GM10847 (cell line): ENCODE measurements at regions not wholly inside any gene's neighbourhood (a gene's known extent, or its start where the extent isn't known, plus 50 kb on each side); places are given as distances from the start of the nearest gene placed in this dataset.

Experiments
- POLR2A ChIP-seq: IDR thresholded peaks from 2 replicates; pipeline ENCODE4 v1.6.1; 2011; ENCODE audit not compliant: insufficient read length; ENCODE audit errors: extremely low read depth

DNA sequence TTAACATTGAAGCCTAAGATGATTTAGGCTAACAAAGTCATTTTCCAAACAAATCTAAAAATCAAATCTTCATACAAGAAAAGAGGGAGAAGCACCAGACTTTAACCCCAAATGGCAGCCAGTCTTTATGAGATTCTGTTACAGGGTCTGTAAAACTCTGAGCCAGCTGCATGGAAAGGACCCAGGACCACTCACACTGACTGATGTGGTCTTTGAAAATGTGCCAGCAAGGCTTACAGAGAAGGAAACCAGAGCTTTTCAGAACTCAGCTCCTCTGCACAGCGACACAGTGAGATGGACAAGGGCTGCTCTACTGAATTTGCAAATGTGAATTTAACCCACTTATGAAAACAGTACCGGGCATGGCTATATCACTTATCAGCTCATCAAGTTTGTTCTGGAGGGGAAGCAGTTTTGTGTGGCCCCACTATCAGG, 98.8 kb upstream of the SERP2 start:
- TF ChIP-seq POLR2A: no peak

DNA sequence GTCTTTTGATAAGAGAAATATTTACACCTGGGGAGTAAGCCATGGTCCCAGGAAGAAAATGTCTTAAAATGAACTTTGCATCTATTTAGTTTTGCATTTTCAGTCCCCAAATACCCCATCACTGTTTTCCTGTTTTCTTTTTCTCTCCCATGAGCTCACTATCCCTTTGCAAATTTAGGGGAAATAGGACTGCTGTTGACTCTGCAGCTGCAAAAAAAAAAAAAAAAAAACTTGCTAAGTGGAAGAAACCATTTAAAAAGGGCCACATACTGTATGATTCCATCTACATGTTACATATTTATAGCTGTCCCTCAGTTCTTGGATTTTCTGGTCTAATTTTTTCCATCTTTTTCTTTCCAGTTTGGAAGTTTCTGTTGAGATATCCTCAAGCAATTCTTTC, 98.2 kb upstream of the SERP2 start:
- TF ChIP-seq POLR2A: no peak

DNA sequence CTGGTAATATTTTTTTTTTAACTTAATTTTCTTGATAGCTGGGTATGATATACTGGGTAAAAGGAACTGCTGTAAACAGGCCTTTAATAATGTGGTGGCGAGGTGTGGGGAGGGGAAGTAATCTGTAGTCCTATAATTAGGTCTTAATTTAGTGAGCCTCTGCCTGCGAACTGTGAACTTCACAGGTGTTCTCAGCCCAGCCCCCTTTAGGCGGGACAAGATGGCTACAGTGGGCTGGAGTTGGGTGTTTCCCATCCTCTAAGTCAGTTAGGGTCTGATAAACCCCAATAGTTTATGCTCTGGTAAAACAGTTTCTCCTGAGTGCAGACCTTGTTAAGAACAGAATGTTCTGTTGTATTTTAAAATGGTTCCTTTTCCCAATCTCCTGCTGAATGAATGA, 97.6 kb upstream of the SERP2 start:
- TF ChIP-seq POLR2A: no peak

DNA sequence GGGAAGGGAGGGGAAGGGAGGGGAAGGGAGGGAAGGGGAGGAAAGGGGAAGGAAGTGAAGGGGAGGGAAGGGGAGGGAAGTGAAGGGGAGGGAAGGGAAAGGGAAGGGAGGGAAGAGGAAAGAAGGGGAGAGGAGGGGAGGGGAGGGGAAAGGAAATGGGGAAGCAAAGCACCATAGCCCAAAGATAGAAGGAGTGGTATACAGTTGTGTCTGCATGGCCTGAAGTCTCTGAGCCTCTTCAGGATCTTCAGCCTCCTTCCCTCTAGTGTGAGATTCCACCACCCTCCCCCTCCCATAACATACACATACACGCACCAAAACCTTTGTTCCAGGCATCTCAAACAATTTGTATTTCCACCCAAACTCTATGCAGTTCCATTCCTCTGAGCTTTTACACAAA, 96.2 kb upstream of the SERP2 start:
- TF ChIP-seq POLR2A: no peak

DNA sequence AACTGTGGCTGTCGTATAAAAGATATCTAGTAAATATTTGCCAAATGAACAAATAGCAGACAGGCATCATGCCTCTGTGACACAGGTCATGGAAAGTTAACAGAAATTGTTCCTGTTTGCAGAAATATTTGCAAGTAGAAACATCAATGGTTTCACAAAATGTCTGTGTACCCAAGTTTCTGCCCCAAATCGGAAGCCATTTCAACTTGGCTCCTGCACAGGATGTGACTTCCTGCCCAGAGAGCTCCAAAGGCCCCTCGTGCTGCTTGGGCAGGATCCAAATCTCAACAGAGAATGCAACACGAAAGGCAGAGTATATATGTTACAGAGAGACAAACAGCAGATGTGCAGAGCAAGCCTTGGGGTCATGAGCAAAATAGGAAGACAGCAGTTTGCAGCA, 95.5 kb upstream of the SERP2 start:
- no peak for TF ChIP-seq POLR2A

DNA sequence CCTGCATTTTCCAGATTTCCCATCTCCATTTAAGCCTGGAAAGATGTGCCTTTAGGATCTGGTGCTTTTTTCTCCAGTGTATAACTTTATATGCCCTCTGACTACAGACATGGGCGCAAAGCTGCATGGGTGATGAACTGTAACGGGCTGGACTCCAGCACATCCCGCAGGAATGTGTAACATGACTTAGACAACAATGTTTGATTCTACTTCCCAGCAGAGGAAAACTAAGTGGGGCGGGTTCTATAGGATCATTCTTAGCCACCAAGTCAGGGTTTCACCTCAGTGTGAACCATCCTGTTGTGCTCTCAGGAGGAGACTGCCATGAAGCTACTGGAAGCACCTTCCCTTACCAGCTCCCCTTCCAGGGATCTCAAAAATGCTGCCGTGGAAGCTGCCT, 93.2 kb upstream of the SERP2 start:
- TF ChIP-seq POLR2A: no peak

DNA sequence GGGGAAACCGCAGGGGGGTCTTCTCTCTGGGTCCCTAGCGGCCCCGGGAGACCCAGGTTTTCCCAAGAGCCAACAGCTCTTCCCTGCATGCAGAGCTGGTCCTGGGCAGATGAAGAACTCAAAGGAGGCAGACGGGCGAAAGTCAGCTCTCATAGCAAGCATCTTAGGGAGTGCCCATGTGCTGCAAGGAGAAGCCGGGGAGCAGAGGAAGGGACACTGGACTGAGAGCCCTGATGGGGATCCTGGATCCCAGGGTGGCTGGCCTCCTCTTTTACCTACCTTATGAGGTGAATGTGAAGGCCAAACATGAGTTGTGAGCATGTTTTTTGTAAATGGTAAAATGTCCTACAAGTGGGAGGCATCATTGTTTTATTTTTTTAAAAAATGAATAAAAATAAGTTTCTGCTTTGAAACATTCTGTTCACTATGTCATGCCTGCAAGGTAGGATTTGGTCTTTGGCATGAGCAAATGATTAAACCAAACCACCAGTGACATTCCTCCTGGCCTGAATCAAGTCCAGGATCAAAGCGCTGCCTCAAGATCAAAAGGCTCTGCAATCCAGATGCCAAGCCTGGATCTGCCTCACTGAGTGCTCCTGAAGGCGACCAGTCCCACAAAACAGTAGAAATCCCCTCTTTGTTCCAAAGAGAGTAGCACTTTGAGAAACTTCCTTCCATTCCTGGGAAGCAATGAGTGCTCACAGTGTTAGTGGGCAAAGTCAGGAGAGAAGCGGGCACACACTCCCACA, 92.2 kb upstream of the SERP2 start:
- TF ChIP-seq POLR2A: no peak

DNA sequence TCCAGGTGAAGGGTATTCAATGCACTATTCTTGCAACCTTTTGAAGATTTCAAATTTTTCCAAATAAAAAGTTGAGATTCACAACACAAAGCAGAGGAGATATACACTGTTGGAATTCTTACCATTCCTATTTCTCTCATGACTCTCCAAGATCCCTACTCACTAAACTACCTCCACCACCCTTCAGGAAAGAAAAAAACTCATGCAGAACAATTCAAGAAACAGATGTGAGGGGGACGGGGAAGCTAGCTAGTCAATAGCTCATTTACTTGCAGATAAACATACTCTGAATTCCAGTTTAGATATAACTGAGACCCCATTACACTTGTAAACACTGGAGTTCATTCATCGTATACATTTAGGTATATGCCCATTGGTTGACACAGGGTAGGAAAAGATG, 90.0 kb upstream of the SERP2 start:
- TF ChIP-seq POLR2A: no peak

DNA sequence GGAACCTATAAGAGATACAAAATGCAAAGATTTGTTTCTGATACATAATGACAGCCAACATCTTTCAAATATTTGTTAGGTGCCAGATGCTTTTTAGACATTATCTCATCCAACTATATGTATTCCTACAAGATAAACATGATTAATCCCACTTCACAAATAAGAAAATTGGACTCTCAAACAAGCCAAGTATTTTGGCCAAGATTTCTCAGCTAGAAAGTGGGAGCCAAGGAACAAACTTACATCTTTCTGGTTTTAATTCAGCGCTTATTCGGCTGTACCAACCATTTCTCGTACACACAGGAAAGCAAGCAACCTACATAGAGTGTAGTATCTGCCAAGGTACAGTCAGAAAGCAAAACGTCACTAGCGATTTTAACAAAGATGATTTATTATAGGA, 85.7 kb upstream of the SERP2 start:
- TF ChIP-seq POLR2A: no peak

DNA sequence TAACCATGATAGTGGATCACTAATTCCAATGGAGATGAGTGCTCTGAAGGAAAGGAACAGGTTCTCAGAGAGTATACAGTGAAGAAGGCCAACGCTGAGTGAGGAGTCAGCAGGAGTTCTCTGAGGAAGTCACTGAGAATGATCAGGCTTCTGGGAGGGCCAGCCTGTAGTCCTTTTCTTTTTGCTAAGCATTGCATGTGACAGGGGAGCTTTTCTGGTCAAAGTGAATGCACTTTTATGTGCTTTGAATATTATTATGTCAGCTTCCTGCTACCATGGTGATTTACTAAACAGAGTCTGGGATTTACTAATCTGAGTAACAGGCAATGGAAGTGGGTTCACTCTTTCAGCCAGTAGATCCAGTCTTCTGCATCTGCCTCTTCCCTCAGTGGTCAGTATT, 81.1 kb upstream of the SERP2 start:
- no peak for TF ChIP-seq POLR2A

DNA sequence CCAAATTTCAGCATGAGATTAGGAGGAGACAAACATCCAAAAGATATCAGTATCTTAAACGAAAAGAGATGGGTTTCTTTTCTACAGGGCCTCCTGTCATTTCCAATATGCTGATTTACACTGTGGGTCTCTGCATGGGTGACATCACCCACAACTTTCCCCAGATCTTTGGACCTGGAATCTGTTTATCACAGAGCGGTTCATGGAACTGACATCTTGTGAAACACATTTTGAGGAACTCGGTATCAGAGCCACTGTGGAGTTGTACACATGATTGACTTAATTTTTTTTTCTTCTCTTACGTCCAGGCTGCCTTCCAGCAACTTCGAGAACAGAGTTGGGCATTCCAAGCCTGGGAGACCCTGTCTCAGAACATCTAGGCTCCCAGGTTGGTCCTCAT, 80.2 kb upstream of the SERP2 start:
- no peak for TF ChIP-seq POLR2A

DNA sequence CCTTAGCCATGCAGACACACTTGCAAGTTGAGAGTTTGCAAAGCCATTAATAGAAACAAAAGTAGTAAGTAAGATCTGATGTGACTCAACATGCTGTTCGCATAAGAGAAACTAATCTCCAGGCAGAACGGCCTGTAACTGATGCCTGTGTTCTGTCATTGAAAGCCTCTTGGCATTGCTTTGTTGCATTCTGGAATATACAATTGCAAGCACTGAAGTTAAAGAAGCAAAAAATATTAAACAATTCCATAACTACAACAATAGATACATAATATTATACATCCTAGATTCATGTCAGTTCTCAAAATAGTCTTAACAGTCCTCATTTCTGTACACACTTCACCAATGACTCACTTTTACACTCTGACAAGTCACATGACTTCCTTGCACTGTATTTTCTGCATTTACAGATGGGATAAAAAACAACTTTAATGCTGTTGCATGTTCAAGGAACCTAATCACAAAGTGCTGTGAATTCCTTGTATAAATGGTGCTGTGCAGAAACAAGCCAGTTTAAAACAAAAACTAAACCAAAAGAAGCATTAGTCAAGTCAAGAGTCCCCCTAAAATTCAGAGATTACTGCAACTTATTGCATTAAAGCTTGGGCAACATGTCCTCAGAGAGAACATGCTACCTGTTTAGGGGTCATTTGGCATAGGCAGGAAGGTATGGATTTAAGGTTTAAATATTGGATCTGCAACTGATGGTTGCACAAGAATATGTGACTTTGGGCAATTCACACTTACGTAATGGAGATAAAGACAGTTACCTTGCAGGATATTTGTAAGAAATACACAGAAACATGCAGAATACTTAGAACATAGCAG, 79.5 kb upstream of the SERP2 start:
- no peak for TF ChIP-seq POLR2A

DNA sequence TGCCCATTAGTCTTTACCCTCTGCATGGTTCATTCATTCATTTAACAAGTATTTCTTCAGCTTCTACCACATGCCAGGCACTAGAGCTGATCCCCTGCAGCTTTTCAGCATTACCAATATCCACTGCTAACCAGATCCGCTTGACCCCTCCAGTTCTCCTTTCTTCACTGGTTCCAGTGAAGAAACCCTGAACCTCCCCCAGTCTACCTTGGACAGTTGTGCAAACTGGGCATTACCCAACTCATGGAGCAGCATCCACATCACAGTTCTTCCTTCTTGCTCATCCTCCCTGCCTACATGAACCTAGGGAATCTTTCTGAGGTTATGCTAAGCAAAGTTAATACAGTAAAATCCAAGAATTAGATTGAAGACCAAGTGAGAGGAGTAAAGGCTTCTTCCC, 78.7 kb upstream of the SERP2 start:
- TF ChIP-seq POLR2A: no peak

DNA sequence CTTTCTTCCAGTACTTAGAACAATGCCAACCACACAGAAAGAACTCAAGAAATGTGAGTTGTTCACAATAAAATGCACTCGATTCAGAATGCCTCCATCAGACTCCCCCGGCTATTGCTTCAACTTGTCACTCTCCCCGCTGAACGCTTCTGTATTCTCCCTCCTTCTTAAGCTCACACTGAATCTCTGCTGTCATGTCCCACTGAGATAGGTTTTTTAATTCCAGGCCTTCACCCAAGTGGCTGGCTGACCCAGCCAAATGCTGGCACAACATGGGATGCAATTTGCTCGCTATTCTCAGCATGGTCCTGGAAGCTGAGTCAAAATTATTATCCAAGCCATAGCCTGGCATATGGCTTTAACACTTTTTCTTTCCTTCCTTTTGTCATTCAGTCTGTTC, 76.8 kb upstream of the SERP2 start:
- no peak for TF ChIP-seq POLR2A

DNA sequence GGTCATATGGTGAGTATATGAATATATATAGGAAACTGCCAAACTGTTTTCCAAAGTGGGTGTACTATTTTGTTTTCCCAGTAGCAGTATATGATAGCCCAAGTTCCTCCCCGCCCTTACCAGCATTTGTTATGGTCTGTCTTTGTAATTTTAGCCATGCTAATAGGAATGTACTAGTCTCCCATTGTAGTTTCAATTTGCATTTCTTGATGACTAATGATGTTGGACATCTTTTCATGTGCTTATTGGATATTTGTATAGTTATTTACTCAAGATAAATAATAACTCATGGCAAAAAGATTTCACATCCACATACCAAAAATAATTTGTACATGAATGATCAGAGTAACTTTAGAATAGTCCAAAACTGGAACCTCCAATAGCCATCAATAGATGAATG, 75.3 kb upstream of the SERP2 start:
- no peak for TF ChIP-seq POLR2A

DNA sequence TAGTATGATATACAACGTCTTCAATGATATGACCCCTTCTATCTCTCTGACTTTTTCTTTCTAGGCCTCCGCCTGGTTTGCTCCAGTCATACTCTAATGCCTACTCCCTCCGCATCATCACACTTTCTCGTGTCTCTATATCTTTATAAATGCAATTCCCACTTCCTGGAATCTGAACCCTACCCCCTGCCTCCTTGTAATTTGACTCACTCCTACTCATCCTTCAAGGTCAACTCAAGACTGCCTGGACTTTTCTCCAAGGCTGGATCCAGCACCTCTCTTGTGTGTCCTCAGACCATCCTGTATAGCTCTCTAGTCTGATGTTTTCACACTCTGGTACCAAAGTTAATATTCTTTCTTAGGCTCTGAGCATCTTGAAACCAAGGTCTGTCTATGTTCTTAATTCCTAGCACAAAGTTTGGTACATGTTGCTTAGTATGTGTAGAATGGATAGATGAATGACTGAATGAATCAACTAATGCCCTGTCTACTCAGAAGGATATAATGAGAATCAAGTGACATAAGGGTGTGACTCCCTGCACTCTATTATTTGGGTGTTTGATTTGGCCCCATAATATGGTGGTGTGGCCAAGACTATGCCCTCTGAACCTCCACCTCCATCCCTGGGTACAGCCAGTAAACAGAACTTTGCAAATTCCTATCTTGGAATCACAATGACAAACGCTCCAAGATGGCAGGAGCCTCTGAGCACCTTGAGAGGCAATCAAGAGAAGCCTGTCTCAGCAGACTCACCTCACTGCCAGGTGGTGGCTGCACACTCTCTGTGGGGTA, 74.3 kb upstream of the SERP2 start:
- TF ChIP-seq POLR2A: no peak
